Naive B cell (primary cell): ENCODE measurements at regions not wholly inside any gene's neighbourhood (a gene's known extent, or its start where the extent isn't known, plus 50 kb on each side); places are given as distances from the start of the nearest gene placed in this dataset.
A peak's percentile ranks its signal among the peaks of the same experiment; 100 is the strongest.

Source experiments
- ATAC-seq, 2 donors: fragments of 150-1000 bp; cut with Tn5 transposase; 2 replicates each; pipeline ENCODE4 v1.10.0; 2021; ENCODE audit warnings: low read depth in 2 of 2, mild to moderate bottlenecking in 2 of 2, moderate library complexity in 2 of 2
- DNase-seq: peaks from one replicate; pipeline ENCODE4 v3.0.0; 2022
- H3K27ac Mint-ChIP-seq, 6 donors: one replicate each; pipeline ENCODE4 v1.8.0; 2020 to 2022; ENCODE audit warnings: mild to moderate bottlenecking in 6 of 6, mixed read lengths in 6 of 6, moderate library complexity in 5 of 6, inconsistent platforms in 2 of 6
- H3K27me3 Mint-ChIP-seq, 3 donors: one replicate each; pipeline ENCODE4 v1.8.0; 2021 to 2022; ENCODE audit warnings: mixed read lengths in 3 of 3, mild to moderate bottlenecking in 1 of 3
- H3K36me3 Mint-ChIP-seq, 2 donors: one replicate each; pipeline ENCODE4 v1.8.0; 2020 to 2022; ENCODE audit warnings: mixed read lengths in 2 of 2, inconsistent platforms in 1 of 2, mild to moderate bottlenecking in 1 of 2
- H3K4me1 Mint-ChIP-seq, 3 donors: one replicate each; pipeline ENCODE4 v1.8.0; 2020 to 2022; ENCODE audit warnings: mixed read lengths in 3 of 3, inconsistent platforms in 1 of 3, mild to moderate bottlenecking in 1 of 3, moderate library complexity in 1 of 3
- H3K4me3 Mint-ChIP-seq, 8 donors: one replicate each; pipeline ENCODE4 v1.8.0; 2020 to 2022; ENCODE audit warnings: mild to moderate bottlenecking in 8 of 8, mixed read lengths in 8 of 8, moderate library complexity in 8 of 8, inconsistent platforms in 2 of 8
- H3K9me3 Mint-ChIP-seq, 7 donors: one replicate each; pipeline ENCODE4 v1.8.0; 2020 to 2022; ENCODE audit warnings: mixed read lengths in 7 of 7, mild to moderate bottlenecking in 5 of 7, inconsistent platforms in 2 of 7, moderate library complexity in 1 of 7

- Mint-ChIP-seq H3K27ac (no peak overlapping the region), H3K4me1 (no peaks in the 10 kb centered on the region), H3K4me3 (no peak overlapping the region), H3K27me3 (peaks cover 38 to 49% (median 48%) of the 10 kb centered on the region in 3 donors), H3K36me3 (no peaks in the 10 kb centered on the region), H3K9me3 (no peaks in the 10 kb centered on the region)
- DNase-seq, result no peak
- no peak for ATAC-seq
Measured at GRCh38 chr6:106000935-106001334, 85.2 kb upstream of the PRDM1 start.

GRCh38 chr6:105997482-105997881 lies 88.7 kb upstream of the PRDM1 start:
- Mint-ChIP-seq H3K36me3 (no peaks in the 10 kb centered on the region), H3K9me3 (peaks cover 0 to 1% (median 0%) of the 10 kb centered on the region in 7 donors), H3K4me3 (peak overlapping the region in 1 of 8 donors; percentile 96), H3K27ac (no peak overlapping the region), H3K27me3 (peaks cover 36 to 46% (median 42%) of the 10 kb centered on the region in 3 donors), H3K4me1 (peaks cover 10 to 25% (median 20%) of the 10 kb centered on the region in 3 donors)
- ATAC-seq (no peak), DNase-seq (no peak)

- Mint-ChIP-seq H3K4me3 (peak overlapping the region; percentile 85 to 99 (median 96)), H3K4me1 (peaks cover 11 to 31% (median 23%) of the 10 kb centered on the region in 3 donors), H3K36me3 (no peaks in the 10 kb centered on the region), H3K27ac (peak overlapping the region in 1 of 6 donors; percentile 63), H3K9me3 (peaks cover 0 to 1% (median 0%) of the 10 kb centered on the region in 7 donors), H3K27me3 (peaks cover 26 to 41% (median 28%) of the 10 kb centered on the region in 3 donors)
- no peak for DNase-seq
- no peak for ATAC-seq
Measured at GRCh38 chr6:105995391-105995865, 90.7 kb upstream of the PRDM1 start.

- Mint-ChIP-seq H3K27me3 (peaks cover 33 to 43% (median 34%) of the 10 kb centered on the region in 3 donors), H3K4me1 (peaks cover 11 to 31% (median 23%) of the 10 kb centered on the region in 3 donors)
Measured at GRCh38 chr6:105994591-105995390, 91.3 kb upstream of the PRDM1 start.

GRCh38 chr6:105994118-105994590 lies 92.0 kb upstream of the PRDM1 start:
- Mint-ChIP-seq H3K4me1 (peaks cover 11 to 31% (median 23%) of the 10 kb centered on the region in 3 donors), H3K9me3 (peaks cover 0 to 1% (median 0%) of the 10 kb centered on the region in 7 donors), H3K27ac (peak overlapping the region; percentile 74 to 97 (median 90)), H3K4me3 (peak overlapping the region; percentile 85 to 99 (median 96)), H3K36me3 (no peaks in the 10 kb centered on the region), H3K27me3 (peaks cover 32 to 45% (median 39%) of the 10 kb centered on the region in 3 donors)
- ATAC-seq (peak; percentile 29 to 36), DNase-seq (peak; percentile 49)

More at GRCh38 chr6:105994591-105995390, 91.3 kb upstream of the PRDM1 start:
- DNase-seq (peak; percentile 38), ATAC-seq (no peak)
- Mint-ChIP-seq H3K9me3 (peaks cover 0 to 1% (median 0%) of the 10 kb centered on the region in 7 donors), H3K36me3 (no peaks in the 10 kb centered on the region), H3K27ac (peak overlapping the region; percentile 71 to 97 (median 90)), H3K4me3 (peak overlapping the region; percentile 85 to 99 (median 96))

- H3K4me1 Mint-ChIP-seq, result peaks cover 11 to 31% (median 23%) of the 10 kb centered on the region in 3 donors
- H3K9me3 Mint-ChIP-seq, result peaks cover 0 to 1% (median 0%) of the 10 kb centered on the region in 7 donors
- peak overlapping the region; percentile 40 to 97 (median 86) for H3K27ac Mint-ChIP-seq
- H3K36me3 Mint-ChIP-seq, result no peaks in the 10 kb centered on the region
- DNase-seq, result no peak
- no peak for ATAC-seq
- H3K27me3 Mint-ChIP-seq, result peaks cover 30 to 45% (median 39%) of the 10 kb centered on the region in 3 donors
- peak overlapping the region; percentile 85 to 99 (median 96) for H3K4me3 Mint-ChIP-seq
Measured at GRCh38 chr6:105993341-105994117, 92.6 kb upstream of the PRDM1 start.

GRCh38 chr6:105992315-105992961 lies 93.7 kb upstream of the PRDM1 start:
- peak overlapping the region; percentile 85 to 99 (median 98) for H3K4me3 Mint-ChIP-seq
- DNase-seq (peak; percentile 90), ATAC-seq (peak; percentile 88)
- H3K9me3 Mint-ChIP-seq, result peaks cover 0 to 1% (median 0%) of the 10 kb centered on the region in 7 donors
- H3K36me3 Mint-ChIP-seq, result no peaks in the 10 kb centered on the region
- H3K27ac Mint-ChIP-seq, result peak overlapping the region; percentile 97 to 100 (median 98)
- peaks cover 39 to 47% (median 39%) of the 10 kb centered on the region in 3 donors for H3K27me3 Mint-ChIP-seq
- peaks cover 11 to 31% (median 23%) of the 10 kb centered on the region in 3 donors for H3K4me1 Mint-ChIP-seq

- Mint-ChIP-seq H3K9me3 (peaks cover 0 to 1% (median 0%) of the 10 kb centered on the region in 7 donors), H3K4me1 (peaks cover 11 to 31% (median 23%) of the 10 kb centered on the region in 3 donors), H3K27me3 (peaks cover 44 to 51% (median 46%) of the 10 kb centered on the region in 3 donors), H3K4me3 (peak overlapping the region; percentile 85 to 99 (median 98)), H3K36me3 (no peaks in the 10 kb centered on the region), H3K27ac (peak overlapping the region; percentile 97 to 100 (median 98))
- peak; percentile 44 to 54 for ATAC-seq
- no peak for DNase-seq
Measured at GRCh38 chr6:105991561-105992314, 94.4 kb upstream of the PRDM1 start.

- Mint-ChIP-seq H3K4me3 (peak overlapping the region in 4 of 8 donors; percentile 0 to 96 (median 18)), H3K27me3 (peaks cover 46 to 56% (median 55%) of the 10 kb centered on the region in 3 donors), H3K9me3 (peaks cover 0 to 1% (median 0%) of the 10 kb centered on the region in 7 donors), H3K36me3 (no peaks in the 10 kb centered on the region), H3K4me1 (peaks cover 14 to 40% (median 31%) of the 10 kb centered on the region in 3 donors), H3K27ac (peak overlapping the region in 1 of 6 donors; percentile 1)
- ATAC-seq (no peak), DNase-seq (no peak)
Measured at GRCh38 chr6:105990151-105990550, 96.0 kb upstream of the PRDM1 start.

- H3K9me3 Mint-ChIP-seq, result peaks cover 0 to 4% (median 0%) of the 10 kb centered on the region in 7 donors
- ATAC-seq (no peak), DNase-seq (no peak)
- peaks cover 0 to 8% of the 10 kb centered on the region in 2 donors for H3K36me3 Mint-ChIP-seq
- H3K27ac Mint-ChIP-seq, result no peak overlapping the region
- no peak overlapping the region for H3K4me3 Mint-ChIP-seq
- H3K27me3 Mint-ChIP-seq, result peaks cover 51 to 62% (median 59%) of the 10 kb centered on the region in 3 donors
- H3K4me1 Mint-ChIP-seq, result peaks cover 14 to 35% (median 26%) of the 10 kb centered on the region in 3 donors
Measured at GRCh38 chr6:105988812-105989577, 97.1 kb upstream of the PRDM1 start.

GRCh38 chr6:105988321-105988720 lies 97.8 kb upstream of the PRDM1 start:
- no peak for ATAC-seq
- Mint-ChIP-seq H3K27me3 (peaks cover 50 to 63% (median 55%) of the 10 kb centered on the region in 3 donors), H3K4me3 (no peak overlapping the region)

More at GRCh38 chr6:105988321-105988720, 97.8 kb upstream of the PRDM1 start:
- peaks cover 0 to 8% of the 10 kb centered on the region in 2 donors for H3K36me3 Mint-ChIP-seq
- no peak overlapping the region for H3K27ac Mint-ChIP-seq
- no peak for DNase-seq
- peaks cover 8 to 28% (median 20%) of the 10 kb centered on the region in 3 donors for H3K4me1 Mint-ChIP-seq
- H3K9me3 Mint-ChIP-seq, result peaks cover 0 to 3% (median 0%) of the 10 kb centered on the region in 7 donors
